ENCODE measurements at regions not wholly inside any gene's neighbourhood (a gene's known extent, or its start where the extent isn't known, plus 50 kb on each side); places are given as distances from the start of the nearest gene placed in this dataset.
"Not testable (repeated sequence)": the region's sequence is repeated elsewhere in the genome, so short reads cannot be mapped to it uniquely, and the experiment has no call there.

GRCh38 chr1:157317229-157317628 lies 179.0 kb upstream of the ETV3 start:
- DNase-seq: not testable (repeated sequence)

GRCh38 chr1:157315544-157315943 lies 177.3 kb upstream of the ETV3 start:
- peak; percentile 86 to 90 for DNase-seq

GRCh38 chr1:157314408-157314807 lies 176.2 kb upstream of the ETV3 start:
- no peak for DNase-seq

GRCh38 chr1:157313240-157313807 lies 175.1 kb upstream of the ETV3 start:
- no peak for DNase-seq

GRCh38 chr1:157312082-157312812 lies 174.1 kb upstream of the ETV3 start:
- DNase-seq: no peak

GRCh38 chr1:157311730-157312081 lies 173.5 kb upstream of the ETV3 start:
- no peak for DNase-seq

- peak; percentile 68 to 89 for DNase-seq
These were observed 172.9 kb upstream of the ETV3 start for GRCh38 chr1:157310805-157311729.

GRCh38 chr1:157310401-157310800 lies 172.2 kb upstream of the ETV3 start:
- no peak for DNase-seq

- DNase-seq: no peak
These were observed 169.3 kb upstream of the ETV3 start for GRCh38 chr1:157307491-157307890.

- no peak for DNase-seq
These were observed 168.7 kb upstream of the ETV3 start for GRCh38 chr1:157306896-157307295.

- DNase-seq: no peak
These were observed 166.1 kb upstream of the ETV3 start for GRCh38 chr1:157304271-157304670.

- DNase-seq: no peak
These were observed 164.5 kb upstream of the ETV3 start for GRCh38 chr1:157302724-157303123.

GRCh38 chr1:157302199-157302497 lies 164.0 kb upstream of the ETV3 start:
- DNase-seq: no peak

GRCh38 chr1:157301477-157302198 lies 163.4 kb upstream of the ETV3 start:
- no peak for DNase-seq

- not testable (repeated sequence) for DNase-seq
These were observed 156.4 kb upstream of the ETV3 start for GRCh38 chr1:157294387-157295145.

- DNase-seq: no peak
These were observed 154.8 kb upstream of the ETV3 start for GRCh38 chr1:157292809-157293564.

- no peak for DNase-seq
These were observed 154.1 kb upstream of the ETV3 start for GRCh38 chr1:157292302-157292701.

- DNase-seq: no peak
These were observed 152.9 kb upstream of the ETV3 start for GRCh38 chr1:157291083-157291482.

GRCh38 chr1:157289424-157290105 lies 151.4 kb upstream of the ETV3 start:
- no peak for DNase-seq

GRCh38 chr1:157288996-157289395 lies 150.8 kb upstream of the ETV3 start:
- DNase-seq: no peak

- no peak for DNase-seq
These were observed 150.3 kb upstream of the ETV3 start for GRCh38 chr1:157288492-157288891.
